Keratinocyte (primary cell): ENCODE measurements at regions not wholly inside any gene's neighbourhood (a gene's known extent, or its start where the extent isn't known, plus 50 kb on each side); places are given as distances from the start of the nearest gene placed in this dataset.

Source experiments
- EZH2 ChIP-seq: IDR thresholded peaks from one replicate; pipeline ENCODE4 v1.6.1; 2012; ENCODE audit warnings: inconsistent platforms, mild to moderate bottlenecking, low read length, moderate library complexity
- TF ChIP-seq, protein P1 (sequence below), 3 experiments: IDR thresholded peaks in 1 of 3; conservative IDR thresholded peaks in 1 of 3; optimal IDR thresholded peaks in 1 of 3; 2 replicates in 2 of 3; 3 replicates in 1 of 3; pipeline versions ENCODE3 to v1.5.1; 2011; ENCODE audit warnings: low read length in 3 of 3, mild to moderate bottlenecking in 3 of 3, moderate library complexity in 2 of 3, control low read depth in 1 of 3, inconsistent platforms in 1 of 3; ENCODE audit not compliant: insufficient read depth in 2 of 3; ENCODE audit errors: extremely low read depth in 1 of 3

DNA sequence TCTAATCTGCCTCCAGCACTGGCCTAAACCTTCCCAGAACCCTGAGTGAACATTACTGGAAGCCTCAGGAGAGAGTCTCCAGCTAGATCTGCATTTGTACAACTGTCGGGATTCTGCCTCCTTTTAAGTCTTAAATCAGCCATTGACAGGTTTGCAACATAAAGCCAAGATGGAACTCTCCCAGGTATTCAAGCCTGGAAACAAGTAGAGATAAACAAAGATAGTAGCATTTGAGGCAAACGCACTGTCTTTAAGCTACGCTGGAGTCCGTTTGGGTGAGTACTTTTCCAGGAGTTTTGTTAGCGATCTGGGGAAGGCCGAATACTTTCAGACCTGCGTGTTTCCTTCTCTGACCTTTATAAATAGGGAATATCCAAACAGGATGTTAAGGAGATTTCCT lies 317.2 kb upstream of the FZD8 start:
- TF ChIP-seq, protein P1, sequence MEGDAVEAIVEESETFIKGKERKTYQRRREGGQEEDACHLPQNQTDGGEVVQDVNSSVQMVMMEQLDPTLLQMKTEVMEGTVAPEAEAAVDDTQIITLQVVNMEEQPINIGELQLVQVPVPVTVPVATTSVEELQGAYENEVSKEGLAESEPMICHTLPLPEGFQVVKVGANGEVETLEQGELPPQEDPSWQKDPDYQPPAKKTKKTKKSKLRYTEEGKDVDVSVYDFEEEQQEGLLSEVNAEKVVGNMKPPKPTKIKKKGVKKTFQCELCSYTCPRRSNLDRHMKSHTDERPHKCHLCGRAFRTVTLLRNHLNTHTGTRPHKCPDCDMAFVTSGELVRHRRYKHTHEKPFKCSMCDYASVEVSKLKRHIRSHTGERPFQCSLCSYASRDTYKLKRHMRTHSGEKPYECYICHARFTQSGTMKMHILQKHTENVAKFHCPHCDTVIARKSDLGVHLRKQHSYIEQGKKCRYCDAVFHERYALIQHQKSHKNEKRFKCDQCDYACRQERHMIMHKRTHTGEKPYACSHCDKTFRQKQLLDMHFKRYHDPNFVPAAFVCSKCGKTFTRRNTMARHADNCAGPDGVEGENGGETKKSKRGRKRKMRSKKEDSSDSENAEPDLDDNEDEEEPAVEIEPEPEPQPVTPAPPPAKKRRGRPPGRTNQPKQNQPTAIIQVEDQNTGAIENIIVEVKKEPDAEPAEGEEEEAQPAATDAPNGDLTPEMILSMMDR (optimal IDR thresholded peaks at IDR 0.05 in 1 of 3, IDR thresholded peaks at IDR 0.05 in 1 of 3, conservative IDR thresholded peaks at IDR 0.05 in 1 of 3; ENCODE audit: extremely low read depth in 1 of 3, insufficient read depth in 2 of 3, low read length in 3 of 3), result no peak
- TF ChIP-seq EZH2, result no peak
